ENCODE measurements at regions not wholly inside any gene's neighbourhood (a gene's known extent, or its start where the extent isn't known, plus 50 kb on each side); places are given as distances from the start of the nearest gene placed in this dataset.

DNA sequence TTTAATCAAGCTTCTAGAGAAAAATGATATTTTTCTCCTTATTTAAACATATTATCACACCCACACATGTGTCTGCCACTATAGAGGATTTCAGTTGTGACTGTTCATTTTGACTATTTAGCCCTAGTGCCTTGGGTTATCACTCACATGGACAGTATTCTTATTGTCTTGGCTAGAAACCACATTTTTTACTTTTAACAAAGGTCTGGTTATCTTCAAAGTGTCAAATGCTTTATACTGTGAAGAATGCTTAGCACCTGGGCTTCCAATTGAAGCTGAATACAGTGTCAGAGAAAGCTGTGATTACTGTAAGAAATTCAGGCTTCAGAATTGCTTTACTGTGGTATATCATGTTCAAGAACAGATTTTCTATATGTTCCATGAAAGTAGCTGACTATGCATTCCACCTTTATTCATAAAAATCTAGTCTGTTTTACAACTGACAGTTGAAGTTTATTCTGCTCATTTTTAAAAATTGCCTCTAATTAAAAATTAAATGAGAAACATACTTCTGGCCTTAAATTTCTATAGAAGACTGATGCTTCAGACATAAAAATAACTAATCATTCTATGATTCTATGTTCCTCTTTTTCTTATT lies 278.6 kb downstream of the SEMA3D start:
- H2AFZ ChIP-seq (ENCODE audit: control insufficient read depth, low read depth, low read length), result no peak overlapping the region
- H3K27me3 ChIP-seq (replicated peaks in 1 of 2; ENCODE audit: control insufficient read depth in 2 of 2, insufficient read depth in 2 of 2, low read length in 1 of 2), result no peaks in the 10 kb centered on the region
- no peaks in the 10 kb centered on the region for H3K9me3 ChIP-seq (replicated peaks; ENCODE audit: control insufficient read depth, insufficient read depth, low read length)
- no peak for DNase-seq (ENCODE audit: low read depth, low spot score)
- BruUV-seq (replicated peaks), result no TSS peak
- H3K79me2 ChIP-seq (ENCODE audit: control insufficient read depth, insufficient read depth, low read length), result no peaks in the 10 kb centered on the region
- no peak overlapping the region for H3K4me3 ChIP-seq
- RAD21 ChIA-PET (ENCODE audit: unreplicated experiment), result no interaction called here
- H3K9ac ChIP-seq (ENCODE audit: control insufficient read depth, insufficient read depth, low read length), result no peak overlapping the region
- intact Hi-C loops (cut with micrococcal nuclease; ENCODE audit: unreplicated experiment), result no loop called here
- H3K4me2 ChIP-seq (ENCODE audit: control insufficient read depth, insufficient read depth), result no peak overlapping the region
- no peaks in the 10 kb centered on the region for H3K4me1 ChIP-seq (ENCODE audit: control insufficient read depth, insufficient read depth, low read length)
- H3K36me3 ChIP-seq (ENCODE audit: control insufficient read depth in 2 of 2, insufficient read depth in 2 of 2, low read length in 1 of 2), result no peaks in the 10 kb centered on the region
- SMC1A ChIA-PET (ENCODE audit: uncharacterized antibody, unreplicated experiment), result interaction anchor here (0.9 to 1.4 kb wide), 2 partner anchors 23 to 148 kb away, joined by 3 read pairs; no protein-coding TSS in a partner anchor
- ATAC-seq, result no peak
- no peaks in the 10 kb centered on the region for H4K20me1 ChIP-seq (ENCODE audit: control insufficient read depth, insufficient read depth)
- H3K27ac ChIP-seq (ENCODE audit: control insufficient read depth, insufficient read depth), result no peak overlapping the region
- in situ Hi-C loops (cut with MboI), result no loop called here
- POLR2A ChIA-PET, result no interaction called here
- TF ChIP-seq KDM1A (IDR thresholded peaks at IDR 0.05; ENCODE audit: borderline replicate concordance) (no peak), CHD4 (IDR thresholded peaks at IDR 0.05) (no peak), YY1 (IDR thresholded peaks at IDR 0.05; ENCODE audit: low read depth, low read length) (no peak), MEF2B (IDR thresholded peaks at IDR 0.05; ENCODE audit: partially characterized antibody, poor library complexity, severe bottlenecking) (no peak), BACH1 (IDR thresholded peaks at IDR 0.05; ENCODE audit: borderline replicate concordance) (no peak), CBX3 (IDR thresholded peaks at IDR 0.05; ENCODE audit: borderline replicate concordance, low read depth) (no peak), ZZZ3 (IDR thresholded peaks at IDR 0.05; ENCODE audit: control insufficient read depth, insufficient read length, low read depth) (no peak), SUZ12 (IDR thresholded peaks at IDR 0.05; ENCODE audit: unreplicated experiment) (no peak), CREB1 (IDR thresholded peaks at IDR 0.05; ENCODE audit: low read depth) (no peak), SMC3 (IDR thresholded peaks at IDR 0.05; ENCODE audit: borderline replicate concordance, low read length) (no peak), HDAC6 (IDR thresholded peaks at IDR 0.05; ENCODE audit: unreplicated experiment) (no peak), POU2F2 (IDR thresholded peaks at IDR 0.05; ENCODE audit: borderline replicate concordance, low read depth, low read length) (no peak), RELA (IDR thresholded peaks at IDR 0.05; ENCODE audit: borderline replicate concordance, partially characterized antibody) (no peak), SRF (IDR thresholded peaks at IDR 0.05; ENCODE audit: low read depth in 2 of 2, low read length in 2 of 2) (no peak)
- TF ChIP-seq, protein P1, sequence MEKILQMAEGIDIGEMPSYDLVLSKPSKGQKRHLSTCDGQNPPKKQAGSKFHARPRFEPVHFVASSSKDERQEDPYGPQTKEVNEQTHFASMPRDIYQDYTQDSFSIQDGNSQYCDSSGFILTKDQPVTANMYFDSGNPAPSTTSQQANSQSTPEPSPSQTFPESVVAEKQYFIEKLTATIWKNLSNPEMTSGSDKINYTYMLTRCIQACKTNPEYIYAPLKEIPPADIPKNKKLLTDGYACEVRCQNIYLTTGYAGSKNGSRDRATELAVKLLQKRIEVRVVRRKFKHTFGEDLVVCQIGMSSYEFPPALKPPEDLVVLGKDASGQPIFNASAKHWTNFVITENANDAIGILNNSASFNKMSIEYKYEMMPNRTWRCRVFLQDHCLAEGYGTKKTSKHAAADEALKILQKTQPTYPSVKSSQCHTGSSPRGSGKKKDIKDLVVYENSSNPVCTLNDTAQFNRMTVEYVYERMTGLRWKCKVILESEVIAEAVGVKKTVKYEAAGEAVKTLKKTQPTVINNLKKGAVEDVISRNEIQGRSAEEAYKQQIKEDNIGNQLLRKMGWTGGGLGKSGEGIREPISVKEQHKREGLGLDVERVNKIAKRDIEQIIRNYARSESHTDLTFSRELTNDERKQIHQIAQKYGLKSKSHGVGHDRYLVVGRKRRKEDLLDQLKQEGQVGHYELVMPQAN (conservative IDR thresholded peaks at IDR 0.05), result no peak
- TF ChIP-seq, protein P2, sequence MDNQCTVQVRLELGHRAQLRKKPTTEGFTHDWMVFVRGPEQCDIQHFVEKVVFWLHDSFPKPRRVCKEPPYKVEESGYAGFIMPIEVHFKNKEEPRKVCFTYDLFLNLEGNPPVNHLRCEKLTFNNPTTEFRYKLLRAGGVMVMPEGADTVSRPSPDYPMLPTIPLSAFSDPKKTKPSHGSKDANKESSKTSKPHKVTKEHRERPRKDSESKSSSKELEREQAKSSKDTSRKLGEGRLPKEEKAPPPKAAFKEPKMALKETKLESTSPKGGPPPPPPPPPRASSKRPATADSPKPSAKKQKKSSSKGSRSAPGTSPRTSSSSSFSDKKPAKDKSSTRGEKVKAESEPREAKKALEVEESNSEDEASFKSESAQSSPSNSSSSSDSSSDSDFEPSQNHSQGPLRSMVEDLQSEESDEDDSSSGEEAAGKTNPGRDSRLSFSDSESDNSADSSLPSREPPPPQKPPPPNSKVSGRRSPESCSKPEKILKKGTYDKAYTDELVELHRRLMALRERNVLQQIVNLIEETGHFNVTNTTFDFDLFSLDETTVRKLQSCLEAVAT (IDR thresholded peaks at IDR 0.05), result no peak
- TF ChIP-seq, protein P3, sequence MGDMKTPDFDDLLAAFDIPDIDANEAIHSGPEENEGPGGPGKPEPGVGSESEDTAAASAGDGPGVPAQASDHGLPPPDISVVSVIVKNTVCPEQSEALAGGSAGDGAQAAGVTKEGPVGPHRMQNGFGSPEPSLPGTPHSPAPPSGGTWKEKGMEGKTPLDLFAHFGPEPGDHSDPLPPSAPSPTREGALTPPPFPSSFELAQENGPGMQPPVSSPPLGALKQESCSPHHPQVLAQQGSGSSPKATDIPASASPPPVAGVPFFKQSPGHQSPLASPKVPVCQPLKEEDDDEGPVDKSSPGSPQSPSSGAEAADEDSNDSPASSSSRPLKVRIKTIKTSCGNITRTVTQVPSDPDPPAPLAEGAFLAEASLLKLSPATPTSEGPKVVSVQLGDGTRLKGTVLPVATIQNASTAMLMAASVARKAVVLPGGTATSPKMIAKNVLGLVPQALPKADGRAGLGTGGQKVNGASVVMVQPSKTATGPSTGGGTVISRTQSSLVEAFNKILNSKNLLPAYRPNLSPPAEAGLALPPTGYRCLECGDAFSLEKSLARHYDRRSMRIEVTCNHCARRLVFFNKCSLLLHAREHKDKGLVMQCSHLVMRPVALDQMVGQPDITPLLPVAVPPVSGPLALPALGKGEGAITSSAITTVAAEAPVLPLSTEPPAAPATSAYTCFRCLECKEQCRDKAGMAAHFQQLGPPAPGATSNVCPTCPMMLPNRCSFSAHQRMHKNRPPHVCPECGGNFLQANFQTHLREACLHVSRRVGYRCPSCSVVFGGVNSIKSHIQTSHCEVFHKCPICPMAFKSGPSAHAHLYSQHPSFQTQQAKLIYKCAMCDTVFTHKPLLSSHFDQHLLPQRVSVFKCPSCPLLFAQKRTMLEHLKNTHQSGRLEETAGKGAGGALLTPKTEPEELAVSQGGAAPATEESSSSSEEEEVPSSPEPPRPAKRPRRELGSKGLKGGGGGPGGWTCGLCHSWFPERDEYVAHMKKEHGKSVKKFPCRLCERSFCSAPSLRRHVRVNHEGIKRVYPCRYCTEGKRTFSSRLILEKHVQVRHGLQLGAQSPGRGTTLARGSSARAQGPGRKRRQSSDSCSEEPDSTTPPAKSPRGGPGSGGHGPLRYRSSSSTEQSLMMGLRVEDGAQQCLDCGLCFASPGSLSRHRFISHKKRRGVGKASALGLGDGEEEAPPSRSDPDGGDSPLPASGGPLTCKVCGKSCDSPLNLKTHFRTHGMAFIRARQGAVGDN (IDR thresholded peaks at IDR 0.05), result no peak
- TF ChIP-seq, protein P4, sequence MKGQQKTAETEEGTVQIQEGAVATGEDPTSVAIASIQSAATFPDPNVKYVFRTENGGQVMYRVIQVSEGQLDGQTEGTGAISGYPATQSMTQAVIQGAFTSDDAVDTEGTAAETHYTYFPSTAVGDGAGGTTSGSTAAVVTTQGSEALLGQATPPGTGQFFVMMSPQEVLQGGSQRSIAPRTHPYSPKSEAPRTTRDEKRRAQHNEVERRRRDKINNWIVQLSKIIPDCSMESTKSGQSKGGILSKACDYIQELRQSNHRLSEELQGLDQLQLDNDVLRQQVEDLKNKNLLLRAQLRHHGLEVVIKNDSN (IDR thresholded peaks at IDR 0.05; ENCODE audit: borderline replicate concordance, extremely low read length, insufficient read depth, low read depth, low read length), result no peak
- CTCF ChIA-PET, result no interaction called here
- no peak for FAIRE-seq

All from GM12878 (cell line).